ENCODE measurements at regions not wholly inside any gene's neighbourhood (a gene's known extent, or its start where the extent isn't known, plus 50 kb on each side); places are given as distances from the start of the nearest gene placed in this dataset.

- Histone ChIP-seq H3K36me3 (ENCODE audit: control insufficient read depth, insufficient read depth, low read length) (peaks cover 17% of the 10 kb centered on the region), H3K79me2 (ENCODE audit: control insufficient read depth, insufficient read depth, low read length) (peaks cover 28% of the 10 kb centered on the region), H3K4me3 (no peak overlapping the region), H3K27ac (ENCODE audit: extremely low read depth, low read depth, low read length) (peak overlapping the region; percentile 34; the same call in 1 of the 3 replicates), H3K4me1 (replicated peaks in 1 of 2; ENCODE audit: control insufficient read depth in 2 of 2, insufficient read depth in 2 of 2, low read length in 2 of 2) (peaks cover 49 to 63% of the 10 kb centered on the region in 2 experiments), H4K20me1 (replicated peaks; ENCODE audit: control insufficient read depth, insufficient read depth, low read length) (0 out of 2 replicates have a peak, but pooled peaks cover 3% of the 10 kb centered on the region), H2AFZ (ENCODE audit: low read depth, low read length) (peak overlapping the region; percentile 29; the same call in 1 of the 2 replicates), H3K9me3 (replicated peaks; ENCODE audit: control insufficient read depth, insufficient read depth, low read depth, low read length) (no peaks in the 10 kb centered on the region), H3K9ac (ENCODE audit: insufficient read depth in 1 of 2, low read depth in 2 of 2, low read length in 2 of 2) (peak overlapping the region; percentile 5 to 75; a peak in 2 of 4 replicates), H3K9me1 (ENCODE audit: control insufficient read depth, insufficient read depth, low read length) (no peaks in the 10 kb centered on the region), H3K4me2 (ENCODE audit: insufficient read depth, low read length) (no peak overlapping the region), H3K27me3 (ENCODE audit: control insufficient read depth in 2 of 2, insufficient read depth in 2 of 2, low read length in 2 of 2) (no peaks in the 10 kb centered on the region; a peak in 1 of 5 replicates)
- FAIRE-seq (no peak), ATAC-seq (no peak), DNase-seq (ENCODE audit: extremely low read depth in 1 of 4, low spot score in 3 of 4) (no peak)
- in situ Hi-C loops (cut with MboI) = loop anchor here (10.0 kb wide), 1 partner anchor 303 kb away; no protein-coding TSS in a partner anchor
- ChIA-PET CTCF (ENCODE audit: low intra/inter-chr PET ratio) (no interaction called here), POLR2A (no interaction called here)
- TF ChIP-seq, protein P1, sequence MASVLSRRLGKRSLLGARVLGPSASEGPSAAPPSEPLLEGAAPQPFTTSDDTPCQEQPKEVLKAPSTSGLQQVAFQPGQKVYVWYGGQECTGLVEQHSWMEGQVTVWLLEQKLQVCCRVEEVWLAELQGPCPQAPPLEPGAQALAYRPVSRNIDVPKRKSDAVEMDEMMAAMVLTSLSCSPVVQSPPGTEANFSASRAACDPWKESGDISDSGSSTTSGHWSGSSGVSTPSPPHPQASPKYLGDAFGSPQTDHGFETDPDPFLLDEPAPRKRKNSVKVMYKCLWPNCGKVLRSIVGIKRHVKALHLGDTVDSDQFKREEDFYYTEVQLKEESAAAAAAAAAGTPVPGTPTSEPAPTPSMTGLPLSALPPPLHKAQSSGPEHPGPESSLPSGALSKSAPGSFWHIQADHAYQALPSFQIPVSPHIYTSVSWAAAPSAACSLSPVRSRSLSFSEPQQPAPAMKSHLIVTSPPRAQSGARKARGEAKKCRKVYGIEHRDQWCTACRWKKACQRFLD (CRISPR knock-in tag; IDR thresholded peaks at IDR 0.05) = 0 out of 2 replicates have a peak, but pooled peaks have one; percentile 0
- TF ChIP-seq CHCHD3 (CRISPR knock-in tag; IDR thresholded peaks at IDR 0.05) = no peak
- 65% methylated on average over 14 of the region's 15 CpGs for WGBS (ENCODE audit: insufficient coverage, low coverage, missing lambda C conversion rate)
- BruUV-seq (replicated peaks) = no TSS peak
- intact Hi-C loops (cut with micrococcal nuclease) = no loop called here
These were observed 111.8 kb downstream of the B3GNT2 start for GRCh38 chr2:62307469-62308389.
